Hepatocyte (in vitro differentiated cells): ENCODE measurements at regions not wholly inside any gene's neighbourhood (a gene's known extent, or its start where the extent isn't known, plus 50 kb on each side); places are given as distances from the start of the nearest gene placed in this dataset.
"Not testable (repeated sequence)": the region's sequence is repeated elsewhere in the genome, so short reads cannot be mapped to it uniquely, and the experiment has no call there.

Experiments
- DNase-seq: peaks from one replicate; pipeline ENCODE4 v3.0.0-alpha.2; 2016; ENCODE audit warnings: low spot score
- H2AFZ ChIP-seq: fragments of 200-600 bp; sonication (generic); 2 replicates; pipeline ENCODE4 v1.6.0; 2016; ENCODE audit warnings: antibody characterized with exemption, mild to moderate bottlenecking
- H3K27ac ChIP-seq: fragments of 200-600 bp; sonication (generic); 2 replicates; pipeline ENCODE4 v1.5.1; 2016; ENCODE audit warnings: mild to moderate bottlenecking
- H3K27me3 ChIP-seq: fragments of 200-600 bp; sonication (generic); 2 replicates; pipeline ENCODE4 v1.6.1; 2016
- H3K36me3 ChIP-seq: fragments of 200-600 bp; sonication (generic); replicated peaks from 2 replicates; pipeline ENCODE4 v1.5.1; 2016; ENCODE audit warnings: low read depth; ENCODE audit not compliant: insufficient read depth
- H3K4me1 ChIP-seq: fragments of 200-600 bp; sonication (generic); 2 replicates; pipeline ENCODE4 v1.5.1; 2016; ENCODE audit warnings: mild to moderate bottlenecking, moderate library complexity; ENCODE audit not compliant: insufficient read depth
- H3K4me2 ChIP-seq: fragments of 200-600 bp; sonication (generic); 2 replicates; pipeline ENCODE4 v1.6.0; 2016
- H3K4me3 ChIP-seq: fragments of 200-600 bp; sonication (generic); 2 replicates; pipeline ENCODE4 v1.5.1; 2016; ENCODE audit warnings: mild to moderate bottlenecking
- H3K79me2 ChIP-seq: fragments of 200-600 bp; sonication (generic); 2 replicates; pipeline ENCODE4 v1.6.0; 2017; ENCODE audit warnings: mild to moderate bottlenecking
- H3K9me2 ChIP-seq: fragments of 200-600 bp; sonication (generic); replicated peaks from 2 replicates; pipeline ENCODE4 v1.6.0; 2017; ENCODE audit warnings: mild to moderate bottlenecking; ENCODE audit not compliant: insufficient read depth
- H3K9me3 ChIP-seq: fragments of 200-600 bp; sonication (generic); 2 replicates; pipeline ENCODE4 v1.5.1; 2016; ENCODE audit warnings: low read depth, mild to moderate bottlenecking
- H4K20me1 ChIP-seq: fragments of 200-600 bp; sonication (generic); 2 replicates; pipeline ENCODE4 v1.6.0; 2016; ENCODE audit warnings: mild to moderate bottlenecking; ENCODE audit not compliant: insufficient read depth, poor library complexity, severe bottlenecking
- EZH2 ChIP-seq: fragments of 200-600 bp; sonication (generic); IDR thresholded peaks from 2 replicates; pipeline ENCODE4 v1.6.1; 2016; ENCODE audit warnings: antibody characterized with exemption, mild to moderate bottlenecking, borderline replicate concordance
- EZH2phosphoT487 ChIP-seq: fragments of 200-600 bp; sonication (generic); IDR thresholded peaks from one replicate; pipeline ENCODE4 v1.6.1; 2018; ENCODE audit warnings: antibody characterized with exemption, mild to moderate bottlenecking, low read depth, moderate library complexity; ENCODE audit not compliant: unreplicated experiment, severe bottlenecking
- WGBS: methylation state at CpG from one replicate; pipeline ENCODE4 v1.1.6; 2016; ENCODE audit warnings: low lambda C conversion rate; ENCODE audit errors: missing lambda C conversion rate; 5-methylcytosine and 5-hydroxymethylcytosine counted together
- TF ChIP-seq, protein P1 (sequence below): fragments of 200-600 bp; sonication (generic); IDR thresholded peaks from 2 replicates; pipeline ENCODE4 v1.5.1; 2016; ENCODE audit warnings: antibody characterized with exemption, mild to moderate bottlenecking; ENCODE audit not compliant: poor library complexity

DNA sequence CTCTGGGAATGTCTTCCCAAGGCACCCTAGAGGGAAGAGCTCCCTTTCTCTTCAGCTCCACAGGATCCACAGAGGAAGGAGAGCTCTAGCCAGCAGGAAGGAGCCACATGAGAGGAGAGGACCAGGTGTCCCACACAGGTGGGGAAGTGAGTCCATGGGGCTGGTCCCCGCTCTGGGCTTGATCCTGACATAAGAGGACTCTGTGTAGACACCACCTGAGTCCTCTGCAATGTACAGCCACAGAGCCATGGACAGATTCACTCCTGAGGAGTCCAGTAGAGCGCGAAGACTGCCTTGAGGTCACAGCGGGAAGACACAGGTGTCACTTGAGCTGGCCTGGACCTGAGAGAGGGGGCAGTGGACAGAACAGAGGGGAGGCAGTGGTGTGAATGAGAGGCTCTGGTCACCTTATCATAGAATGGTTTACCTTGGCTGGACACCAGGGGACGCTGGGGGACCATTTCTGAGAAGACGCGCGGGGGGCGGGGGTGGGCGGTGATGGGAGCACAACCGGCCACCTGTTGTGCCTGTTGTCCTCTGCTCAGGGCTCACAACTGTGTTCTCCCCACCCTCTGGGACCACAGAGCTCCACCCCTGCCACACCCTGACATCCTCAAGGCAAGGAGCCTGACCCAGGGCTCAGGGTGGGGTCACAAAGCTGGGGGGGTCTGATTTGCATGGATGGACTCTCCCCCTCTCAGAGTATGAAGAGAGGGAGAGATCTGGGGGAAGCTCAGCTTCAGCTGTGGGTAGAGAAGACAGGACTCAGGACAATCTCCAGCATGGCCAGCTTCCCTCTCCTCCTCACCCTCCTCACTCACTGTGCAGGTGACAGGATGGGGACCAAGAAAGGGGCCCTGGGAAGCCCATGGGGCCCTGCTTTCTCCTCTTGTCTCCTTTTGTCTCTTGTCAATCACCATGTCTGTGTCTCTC is 128.2 kb downstream of the ZNF280B start:
- H3K4me3 ChIP-seq = no peak overlapping the region
- no peak overlapping the region for H2AFZ ChIP-seq
- TF ChIP-seq EZH2phosphoT487 = no peak
- TF ChIP-seq, protein P1, sequence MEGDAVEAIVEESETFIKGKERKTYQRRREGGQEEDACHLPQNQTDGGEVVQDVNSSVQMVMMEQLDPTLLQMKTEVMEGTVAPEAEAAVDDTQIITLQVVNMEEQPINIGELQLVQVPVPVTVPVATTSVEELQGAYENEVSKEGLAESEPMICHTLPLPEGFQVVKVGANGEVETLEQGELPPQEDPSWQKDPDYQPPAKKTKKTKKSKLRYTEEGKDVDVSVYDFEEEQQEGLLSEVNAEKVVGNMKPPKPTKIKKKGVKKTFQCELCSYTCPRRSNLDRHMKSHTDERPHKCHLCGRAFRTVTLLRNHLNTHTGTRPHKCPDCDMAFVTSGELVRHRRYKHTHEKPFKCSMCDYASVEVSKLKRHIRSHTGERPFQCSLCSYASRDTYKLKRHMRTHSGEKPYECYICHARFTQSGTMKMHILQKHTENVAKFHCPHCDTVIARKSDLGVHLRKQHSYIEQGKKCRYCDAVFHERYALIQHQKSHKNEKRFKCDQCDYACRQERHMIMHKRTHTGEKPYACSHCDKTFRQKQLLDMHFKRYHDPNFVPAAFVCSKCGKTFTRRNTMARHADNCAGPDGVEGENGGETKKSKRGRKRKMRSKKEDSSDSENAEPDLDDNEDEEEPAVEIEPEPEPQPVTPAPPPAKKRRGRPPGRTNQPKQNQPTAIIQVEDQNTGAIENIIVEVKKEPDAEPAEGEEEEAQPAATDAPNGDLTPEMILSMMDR = peak; percentile 23
- no peak for DNase-seq
- no peaks in the 10 kb centered on the region for H3K79me2 ChIP-seq
- H3K9me2 ChIP-seq = no peaks in the 10 kb centered on the region
- no peak overlapping the region for H3K27ac ChIP-seq
- H3K36me3 ChIP-seq = no peaks in the 10 kb centered on the region
- no peaks in the 10 kb centered on the region for H3K4me1 ChIP-seq
- no peaks in the 10 kb centered on the region for H4K20me1 ChIP-seq
- 29% methylated on average over 4 of the region's 11 CpGs for WGBS
- peaks cover 25% of the 10 kb centered on the region for H3K27me3 ChIP-seq
- no peaks in the 10 kb centered on the region for H3K9me3 ChIP-seq
- H3K4me2 ChIP-seq = no peak overlapping the region

DNA sequence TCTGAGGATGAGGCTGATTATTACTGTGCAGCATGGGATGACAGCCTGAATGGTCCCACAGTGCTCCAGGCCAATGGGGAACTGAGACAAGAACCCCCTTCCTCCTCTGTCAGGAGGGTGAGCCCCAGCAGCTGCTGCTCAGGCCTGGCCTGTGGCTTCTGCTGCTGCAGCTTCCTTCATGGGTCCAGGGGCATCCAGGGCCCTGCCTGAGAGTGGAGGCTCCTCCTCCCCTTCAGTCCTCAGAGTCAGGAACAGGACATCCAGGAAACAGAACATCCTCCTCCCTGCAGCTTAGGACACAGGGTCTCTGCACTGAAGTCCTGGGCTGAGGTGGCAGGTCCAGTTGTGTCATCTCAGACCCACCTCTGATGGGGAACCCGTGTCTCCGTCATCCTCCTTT is 127.2 kb downstream of the ZNF280B start:
- DNase-seq, H3K9me3 ChIP-seq, H3K79me2 ChIP-seq, H2AFZ ChIP-seq, H3K4me3 ChIP-seq, H3K4me2 ChIP-seq, H3K27ac ChIP-seq, H3K9me2 ChIP-seq, H4K20me1 ChIP-seq, H3K4me1 ChIP-seq, H3K36me3 ChIP-seq: not testable (repeated sequence)
- WGBS = 56% methylated on average over 2 of the region's 2 CpGs
- peaks cover 23% of the 10 kb centered on the region for H3K27me3 ChIP-seq

DNA sequence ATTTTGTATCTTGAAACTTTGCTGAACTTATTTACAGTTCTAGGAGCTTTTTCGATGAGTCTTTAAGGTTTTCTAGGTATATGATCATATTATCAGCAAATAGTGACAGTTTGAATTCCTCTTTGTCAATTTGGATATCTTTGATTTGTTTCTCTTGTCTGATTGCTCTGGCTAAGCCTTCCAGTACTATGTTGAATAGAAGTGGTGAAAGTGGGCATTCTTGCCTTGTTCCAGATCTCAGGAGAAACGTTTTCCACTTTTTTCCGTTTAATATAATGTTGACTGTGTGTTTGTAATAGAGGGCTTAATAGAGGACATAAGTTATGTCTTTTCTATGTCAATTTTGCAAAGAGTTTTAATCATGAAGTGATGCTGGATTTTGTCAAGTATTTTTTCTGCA is 124.3 kb downstream of the ZNF280B start:
- Histone ChIP-seq H3K36me3 (no peaks in the 10 kb centered on the region), H3K4me2 (no peak overlapping the region), H4K20me1 (no peaks in the 10 kb centered on the region), H2AFZ (no peak overlapping the region), H3K79me2 (no peaks in the 10 kb centered on the region), H3K9me2 (no peaks in the 10 kb centered on the region), H3K9me3 (no peaks in the 10 kb centered on the region), H3K4me1 (peaks cover 9% of the 10 kb centered on the region), H3K4me3 (no peak overlapping the region), H3K27ac (no peak overlapping the region), H3K27me3 (peaks cover 17% of the 10 kb centered on the region)
- DNase-seq = no peak
- WGBS = 32% methylated on average over 3 of the region's 3 CpGs
- TF ChIP-seq, protein P1 = no peak
- TF ChIP-seq EZH2 (no peak), EZH2phosphoT487 (no peak)

DNA sequence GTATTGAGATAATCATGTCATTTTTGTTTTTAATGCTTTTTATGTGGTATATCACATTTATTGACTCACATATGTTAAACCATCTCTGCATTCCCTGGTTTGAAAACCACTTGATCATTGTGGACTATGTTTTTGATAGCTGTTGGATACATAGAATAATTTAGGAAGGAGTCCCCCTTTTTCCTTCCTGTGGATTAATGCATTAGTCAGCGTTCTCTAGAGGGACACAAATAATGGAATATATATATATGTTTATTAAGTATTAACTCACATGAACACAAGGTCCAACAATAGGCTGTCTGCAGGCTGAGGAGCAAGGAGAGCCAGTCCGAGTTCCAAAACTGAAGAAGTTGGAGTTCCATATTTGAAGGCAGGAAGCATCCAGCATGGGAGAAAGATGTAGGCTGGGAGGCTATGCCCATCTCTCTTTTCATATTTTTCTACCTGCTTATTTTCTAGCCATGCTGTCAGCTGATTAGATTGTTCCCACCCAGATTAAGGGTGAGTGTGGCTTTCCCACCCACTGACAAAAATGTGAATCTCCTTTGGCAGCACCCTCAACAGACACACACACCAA is 123.8 kb downstream of the ZNF280B start:
- WGBS = 71% methylated on average over 2 of the region's 2 CpGs
- H3K9me2 ChIP-seq = no peaks in the 10 kb centered on the region

More for the DNA sequence above, 123.8 kb downstream of the ZNF280B start:
- no peak overlapping the region for H3K27ac ChIP-seq
- no peaks in the 10 kb centered on the region for H3K79me2 ChIP-seq
- peaks cover 9% of the 10 kb centered on the region for H3K4me1 ChIP-seq
- H4K20me1 ChIP-seq = no peaks in the 10 kb centered on the region
- no peak overlapping the region for H3K4me3 ChIP-seq
- H2AFZ ChIP-seq = no peak overlapping the region
- H3K36me3 ChIP-seq = no peaks in the 10 kb centered on the region
- no peak for TF ChIP-seq EZH2
- TF ChIP-seq EZH2phosphoT487 = no peak
- TF ChIP-seq, protein P1 = no peak
- H3K27me3 ChIP-seq = peaks cover 12% of the 10 kb centered on the region
- no peak for DNase-seq
- no peaks in the 10 kb centered on the region for H3K9me3 ChIP-seq
- H3K4me2 ChIP-seq = no peak overlapping the region
